ENCODE measurements at regions not wholly inside any gene's neighbourhood (a gene's known extent, or its start where the extent isn't known, plus 50 kb on each side); places are given as distances from the start of the nearest gene placed in this dataset.
"Not testable (repeated sequence)": the region's sequence is repeated elsewhere in the genome, so short reads cannot be mapped to it uniquely, and the experiment has no call there.

GRCh38 chr1:192477630-192478029 lies 97.9 kb upstream of the RGS1 start:
- no peak for DNase-seq (ENCODE audit: low spot score)

GRCh38 chr1:192485692-192486436 lies 89.7 kb upstream of the RGS1 start:
- DNase-seq (ENCODE audit: low spot score), result no peak

GRCh38 chr1:192488058-192488457 lies 87.5 kb upstream of the RGS1 start:
- no peak for DNase-seq (ENCODE audit: low spot score)

GRCh38 chr1:192489047-192489446 lies 86.5 kb upstream of the RGS1 start:
- DNase-seq (ENCODE audit: low spot score), result no peak

- no peak for DNase-seq (ENCODE audit: low spot score)
Observed at GRCh38 chr1:192489748-192490147, 85.8 kb upstream of the RGS1 start.

- no peak for DNase-seq (ENCODE audit: low spot score)
Observed at GRCh38 chr1:192491804-192492554, 83.6 kb upstream of the RGS1 start.

GRCh38 chr1:192493584-192493983 lies 82.0 kb upstream of the RGS1 start:
- no peak for DNase-seq (ENCODE audit: low spot score)

GRCh38 chr1:192496369-192497056 lies 79.1 kb upstream of the RGS1 start:
- no peak for DNase-seq (ENCODE audit: low spot score)

GRCh38 chr1:192497214-192497794 lies 78.3 kb upstream of the RGS1 start:
- DNase-seq (ENCODE audit: low spot score), result no peak

- DNase-seq (ENCODE audit: low spot score), result not testable (repeated sequence)
Observed at GRCh38 chr1:192498092-192498491, 77.5 kb upstream of the RGS1 start.

GRCh38 chr1:192499061-192499581 lies 76.5 kb upstream of the RGS1 start:
- not testable (repeated sequence) for DNase-seq (ENCODE audit: low spot score)

GRCh38 chr1:192500541-192500940 lies 75.0 kb upstream of the RGS1 start:
- DNase-seq (ENCODE audit: low spot score), result not testable (repeated sequence)

- no peak for DNase-seq (ENCODE audit: low spot score)
Observed at GRCh38 chr1:192506741-192507155, 68.8 kb upstream of the RGS1 start.

GRCh38 chr1:192512426-192513162 lies 63.0 kb upstream of the RGS1 start:
- DNase-seq (ENCODE audit: low spot score), result no peak

GRCh38 chr1:192513196-192513595 lies 62.4 kb upstream of the RGS1 start:
- no peak for DNase-seq (ENCODE audit: low spot score)

GRCh38 chr1:192513697-192514096 lies 61.9 kb upstream of the RGS1 start:
- DNase-seq (ENCODE audit: low spot score), result no peak

GRCh38 chr1:192516776-192517297 lies 58.7 kb upstream of the RGS1 start:
- no peak for DNase-seq (ENCODE audit: low spot score)

- DNase-seq (ENCODE audit: low spot score), result not testable (repeated sequence)
Observed at GRCh38 chr1:192517716-192518355, 57.7 kb upstream of the RGS1 start.

GRCh38 chr1:192518700-192519099 lies 56.9 kb upstream of the RGS1 start:
- DNase-seq (ENCODE audit: low spot score), result no peak

GRCh38 chr1:192521734-192522133 lies 53.8 kb upstream of the RGS1 start:
- DNase-seq (ENCODE audit: low spot score), result no peak

GRCh38 chr1:192522673-192523072 lies 52.9 kb upstream of the RGS1 start:
- DNase-seq (ENCODE audit: low spot score), result no peak
